ENCODE measurements at regions not wholly inside any gene's neighbourhood (a gene's known extent, or its start where the extent isn't known, plus 50 kb on each side); places are given as distances from the start of the nearest gene placed in this dataset.

- TF ChIP-seq CTCF (IDR thresholded peaks at IDR 0.05) (no peak), POLR2AphosphoS5 (IDR thresholded peaks at IDR 0.05) (no peak), POLR2A (IDR thresholded peaks at IDR 0.05) (no peak)
Observed at GRCh38 chr6:153207617-153208016, 76.5 kb upstream of the RGS17 start.
